ENCODE measurements at regions not wholly inside any gene's neighbourhood (a gene's known extent, or its start where the extent isn't known, plus 50 kb on each side); places are given as distances from the start of the nearest gene placed in this dataset.

DNA sequence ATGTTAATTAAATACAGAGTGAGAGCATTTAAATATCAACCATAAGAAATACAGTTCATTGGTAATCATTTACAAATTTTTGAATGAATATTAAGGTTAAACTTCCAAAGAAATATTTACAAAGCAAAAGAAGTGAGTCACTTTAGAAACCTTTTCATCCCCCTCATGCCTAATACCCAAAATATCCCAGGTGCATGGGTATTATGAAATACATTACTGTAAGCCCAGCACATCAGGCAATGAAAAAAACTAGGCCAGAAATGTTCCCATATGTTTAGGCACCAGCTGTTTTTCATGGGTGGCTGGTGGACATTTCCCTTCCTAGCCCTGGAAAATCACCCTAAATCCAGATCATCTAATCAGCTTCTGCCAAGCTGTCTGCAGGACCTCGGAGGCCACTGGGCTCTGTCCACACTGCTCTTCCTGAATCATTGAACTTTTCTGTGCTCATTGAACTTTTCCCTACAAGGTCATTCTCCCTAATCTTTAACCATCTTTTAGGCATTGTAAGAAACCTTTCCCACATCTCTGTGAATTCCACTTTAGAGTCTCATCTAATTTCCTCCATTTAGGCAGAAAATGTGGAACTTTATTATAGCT lies 145.3 kb upstream of the STXBP5 start:
- TF ChIP-seq, protein P1, sequence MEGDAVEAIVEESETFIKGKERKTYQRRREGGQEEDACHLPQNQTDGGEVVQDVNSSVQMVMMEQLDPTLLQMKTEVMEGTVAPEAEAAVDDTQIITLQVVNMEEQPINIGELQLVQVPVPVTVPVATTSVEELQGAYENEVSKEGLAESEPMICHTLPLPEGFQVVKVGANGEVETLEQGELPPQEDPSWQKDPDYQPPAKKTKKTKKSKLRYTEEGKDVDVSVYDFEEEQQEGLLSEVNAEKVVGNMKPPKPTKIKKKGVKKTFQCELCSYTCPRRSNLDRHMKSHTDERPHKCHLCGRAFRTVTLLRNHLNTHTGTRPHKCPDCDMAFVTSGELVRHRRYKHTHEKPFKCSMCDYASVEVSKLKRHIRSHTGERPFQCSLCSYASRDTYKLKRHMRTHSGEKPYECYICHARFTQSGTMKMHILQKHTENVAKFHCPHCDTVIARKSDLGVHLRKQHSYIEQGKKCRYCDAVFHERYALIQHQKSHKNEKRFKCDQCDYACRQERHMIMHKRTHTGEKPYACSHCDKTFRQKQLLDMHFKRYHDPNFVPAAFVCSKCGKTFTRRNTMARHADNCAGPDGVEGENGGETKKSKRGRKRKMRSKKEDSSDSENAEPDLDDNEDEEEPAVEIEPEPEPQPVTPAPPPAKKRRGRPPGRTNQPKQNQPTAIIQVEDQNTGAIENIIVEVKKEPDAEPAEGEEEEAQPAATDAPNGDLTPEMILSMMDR (IDR thresholded peaks at IDR 0.05) = no peak
- no peak for TF ChIP-seq EP300 (IDR thresholded peaks at IDR 0.05)
